WERI-Rb-1 (cell line): ENCODE measurements at regions not wholly inside any gene's neighbourhood (a gene's known extent, or its start where the extent isn't known, plus 50 kb on each side); places are given as distances from the start of the nearest gene placed in this dataset.

Experiments
- DNase-seq: peaks from one replicate; pipeline ENCODE4 v3.0.0-alpha.2; 2020
- H3K27ac ChIP-seq: fragments of 250-450 bp; sonication (Bioruptor Pico); 2 replicates; pipeline ENCODE4 v1.5.1; 2020; ENCODE audit warnings: mild to moderate bottlenecking, moderate library complexity
- H3K27me3 ChIP-seq: fragments of 250-450 bp; sonication (Bioruptor Pico); 2 replicates; pipeline ENCODE4 v1.5.1; 2021; ENCODE audit warnings: mild to moderate bottlenecking, low read depth, moderate library complexity; ENCODE audit not compliant: insufficient read depth, severe bottlenecking
- H3K36me3 ChIP-seq: fragments of 250-450 bp; sonication (Bioruptor Pico); 2 replicates; pipeline ENCODE4 v1.5.1; 2020; ENCODE audit warnings: mild to moderate bottlenecking, moderate library complexity
- H3K4me3 ChIP-seq: 2 replicates; pipeline ENCODE4 v1.5.1; 2011; ENCODE audit warnings: low read depth, mild to moderate bottlenecking, control low read depth, low read length
- H3K9me3 ChIP-seq: fragments of 250-450 bp; sonication (Bioruptor Pico); 2 replicates; pipeline ENCODE4 v1.5.1; 2021; ENCODE audit warnings: mild to moderate bottlenecking, moderate library complexity; ENCODE audit not compliant: severe bottlenecking
- CTCF ChIP-seq: IDR thresholded peaks from 2 replicates; pipeline ENCODE4 v1.5.1; 2011; ENCODE audit warnings: low read depth, mild to moderate bottlenecking, control low read depth, inconsistent platforms, low read length

DNA sequence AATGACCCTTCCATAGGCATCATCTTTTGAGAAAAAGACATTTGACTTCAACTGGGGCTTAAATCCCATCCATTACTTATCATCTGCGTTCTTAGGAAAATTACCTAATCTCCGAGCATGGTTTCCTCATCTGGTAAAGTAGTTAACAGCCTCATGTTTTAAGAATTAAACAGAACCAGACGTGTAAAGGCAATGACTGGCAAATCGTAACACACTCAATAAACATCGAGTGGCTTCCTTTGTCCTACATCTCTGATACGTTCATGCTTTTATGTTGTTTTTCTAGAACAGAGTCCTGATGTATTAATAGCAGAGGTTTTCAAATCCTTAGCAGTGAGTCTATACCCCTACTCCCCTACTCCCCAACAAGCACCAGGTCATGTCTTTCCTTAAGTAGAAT is 189.7 kb upstream of the RGS6 start:
- Histone ChIP-seq H3K4me3 (no peak overlapping the region), H3K36me3 (peaks cover 8% of the 10 kb centered on the region; the same call in 1 of the 2 replicates), H3K27ac (no peak overlapping the region), H3K27me3 (peaks cover 41% of the 10 kb centered on the region), H3K9me3 (peaks cover 7% of the 10 kb centered on the region)
- no peak for TF ChIP-seq CTCF
- DNase-seq: no peak

DNA sequence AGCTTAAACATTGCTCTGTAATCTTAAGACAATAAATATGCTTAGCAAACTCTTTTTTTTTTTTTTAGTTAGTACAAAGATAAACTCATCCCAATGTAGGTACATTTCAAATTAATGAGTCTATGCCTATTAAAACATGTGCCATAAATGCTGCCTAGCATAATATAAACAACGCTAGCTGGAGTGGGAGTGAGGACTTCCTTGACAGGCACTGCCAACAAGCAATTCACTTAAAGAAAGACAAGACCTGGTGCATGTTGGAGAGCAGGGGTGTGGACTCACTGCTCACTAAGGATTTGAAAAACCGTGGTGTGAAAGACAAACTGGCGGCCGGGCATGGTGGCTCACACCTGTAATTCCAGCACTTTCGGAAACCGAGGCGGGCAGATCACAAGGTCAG is 187.2 kb upstream of the RGS6 start:
- TF ChIP-seq CTCF: no peak
- no peak for DNase-seq
- Histone ChIP-seq H3K4me3 (no peak overlapping the region), H3K36me3 (no peaks in the 10 kb centered on the region), H3K9me3 (peaks cover 25% of the 10 kb centered on the region), H3K27me3 (peaks cover 51% of the 10 kb centered on the region), H3K27ac (no peak overlapping the region)

DNA sequence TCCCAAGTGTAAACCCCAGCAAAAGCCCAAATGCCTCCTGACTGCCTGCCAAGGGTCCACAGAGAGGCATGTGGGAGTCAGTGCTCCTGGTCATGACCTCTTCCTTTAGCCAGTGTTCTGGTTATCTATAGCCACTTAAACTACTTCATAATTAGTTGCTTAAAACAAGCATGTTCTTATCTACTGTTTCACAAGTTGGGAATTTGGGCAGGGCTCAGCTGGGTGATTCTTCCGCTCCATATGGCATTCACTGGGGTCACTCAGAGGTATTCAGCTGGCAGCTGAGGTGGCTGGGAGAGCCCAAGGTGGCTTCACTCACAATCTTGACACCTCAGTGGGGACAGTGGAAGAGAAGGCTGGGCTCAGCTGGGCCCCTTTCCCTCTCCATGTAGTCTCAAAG is 184.0 kb upstream of the RGS6 start:
- Histone ChIP-seq H3K4me3 (no peak overlapping the region), H3K27ac (no peak overlapping the region), H3K36me3 (no peaks in the 10 kb centered on the region), H3K27me3 (peaks cover 42% of the 10 kb centered on the region), H3K9me3 (peaks cover 25% of the 10 kb centered on the region)
- DNase-seq: no peak
- no peak for TF ChIP-seq CTCF

DNA sequence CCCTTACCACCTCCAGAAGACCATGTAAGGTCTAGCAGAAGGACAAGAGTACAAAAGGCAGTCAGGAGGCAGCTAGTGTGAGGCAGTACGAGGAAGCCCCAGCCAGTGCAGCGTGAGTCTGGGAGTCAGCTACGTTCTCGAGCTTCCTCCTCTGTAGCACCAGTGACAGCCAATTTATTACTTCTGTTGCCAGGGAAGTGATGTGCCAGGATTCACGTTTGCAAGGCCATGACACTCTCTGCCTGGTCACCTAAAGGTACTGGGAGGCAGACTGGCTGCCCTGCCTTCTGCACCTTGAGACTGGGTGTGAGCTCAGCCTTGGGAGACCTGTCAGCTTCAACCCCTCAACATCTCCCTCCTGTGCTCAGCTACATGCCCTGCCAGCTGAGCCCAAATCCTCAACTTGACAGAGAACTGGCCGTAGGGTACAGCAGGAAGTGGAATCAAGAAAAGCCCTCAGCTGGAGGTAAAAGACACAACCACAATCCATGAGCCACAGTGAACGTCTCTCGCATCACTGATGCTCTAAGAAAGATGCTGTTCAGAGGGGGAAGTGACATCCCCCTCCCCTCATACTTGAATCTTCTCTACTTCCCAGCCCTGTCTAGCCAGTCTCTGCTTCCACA is 182.5 kb upstream of the RGS6 start:
- Histone ChIP-seq H3K27ac (no peak overlapping the region), H3K4me3 (no peak overlapping the region), H3K36me3 (no peaks in the 10 kb centered on the region), H3K27me3 (peaks cover 28% of the 10 kb centered on the region), H3K9me3 (peaks cover 25% of the 10 kb centered on the region)
- TF ChIP-seq CTCF: no peak
- no peak for DNase-seq

- DNase-seq: no peak
Observed at GRCh38 chr14:71751264-71751663, 181.0 kb upstream of the RGS6 start.

More at GRCh38 chr14:71751264-71751663, 181.0 kb upstream of the RGS6 start:
- no peaks in the 10 kb centered on the region for H3K36me3 ChIP-seq
- peaks cover 25% of the 10 kb centered on the region for H3K9me3 ChIP-seq
- no peak for TF ChIP-seq CTCF
- H3K27ac ChIP-seq: no peak overlapping the region
- H3K27me3 ChIP-seq: peaks cover 21% of the 10 kb centered on the region
- no peak overlapping the region for H3K4me3 ChIP-seq
